CD4-positive, alpha-beta T cell treated with Interleukin-12 subunit alpha and Interleukin-12 subunit beta, for 1 hour (primary cell): ENCODE measurements at regions not wholly inside any gene's neighbourhood (a gene's known extent, or its start where the extent isn't known, plus 50 kb on each side); places are given as distances from the start of the nearest gene placed in this dataset.

ENCODE experiments used
- DNase-seq: peaks from one replicate; pipeline ENCODE4 v3.0.0-alpha.2; 2020

GRCh38 chr22:27192135-27192829 is 534.9 kb downstream of the MIAT start:
- no peak for DNase-seq

- DNase-seq = no peak
These were observed 535.8 kb downstream of the MIAT start for GRCh38 chr22:27193215-27193614.

GRCh38 chr22:27193636-27194035 is 536.2 kb downstream of the MIAT start:
- no peak for DNase-seq

DNA sequence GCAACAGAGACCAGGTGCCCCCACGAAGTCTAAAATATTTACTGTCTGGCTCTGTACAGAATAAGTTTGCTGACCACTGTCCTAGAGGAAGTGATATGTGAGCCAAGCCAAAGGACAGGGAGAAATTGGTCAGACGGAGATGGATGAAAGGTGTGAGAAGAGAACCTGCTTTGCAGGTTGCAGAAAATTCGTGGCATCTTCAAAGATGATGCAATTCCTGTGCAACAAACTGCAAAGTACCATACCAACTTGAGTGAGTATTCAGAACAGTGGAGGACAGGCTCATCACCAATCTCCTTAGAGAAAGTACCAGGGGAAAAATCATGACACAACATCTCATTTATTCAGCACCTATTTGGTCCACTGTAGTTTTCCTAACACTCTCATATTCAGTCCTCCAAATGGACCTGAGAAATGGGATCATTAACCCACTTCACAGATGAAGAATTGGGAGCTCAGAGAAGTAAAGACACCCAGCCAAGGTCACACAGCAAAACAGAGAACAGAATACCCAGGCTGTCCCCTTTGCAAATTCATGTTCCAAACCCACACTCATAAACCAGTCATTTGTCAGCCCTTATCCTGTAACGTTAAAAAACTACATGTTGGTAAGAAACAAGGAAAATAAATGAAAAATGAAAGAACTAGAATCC is 536.8 kb downstream of the MIAT start:
- DNase-seq = no peak

DNA sequence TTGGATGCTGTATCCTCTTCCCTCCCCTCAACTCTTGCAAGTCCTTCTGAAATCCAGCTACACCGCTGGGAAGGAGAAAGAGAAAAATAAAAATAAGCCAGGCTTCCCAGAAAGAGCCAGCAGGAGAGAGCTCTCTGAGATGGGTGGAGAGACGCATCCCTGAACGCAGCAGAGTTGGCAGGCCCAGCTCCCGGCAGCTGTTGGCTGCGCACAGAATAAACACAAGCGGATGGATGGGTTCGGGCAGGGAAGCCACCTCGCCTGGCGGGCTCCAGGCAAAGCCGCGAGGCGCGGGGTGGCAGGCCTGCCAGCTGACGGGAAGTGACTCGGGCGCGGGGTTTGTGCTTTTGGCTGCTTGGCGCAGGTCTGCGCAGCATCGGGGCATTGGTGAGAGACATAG is 537.7 kb downstream of the MIAT start:
- DNase-seq = no peak

GRCh38 chr22:27195494-27195893 is 538.1 kb downstream of the MIAT start:
- no peak for DNase-seq

GRCh38 chr22:27196606-27197005 is 539.2 kb downstream of the MIAT start:
- DNase-seq = no peak

DNA sequence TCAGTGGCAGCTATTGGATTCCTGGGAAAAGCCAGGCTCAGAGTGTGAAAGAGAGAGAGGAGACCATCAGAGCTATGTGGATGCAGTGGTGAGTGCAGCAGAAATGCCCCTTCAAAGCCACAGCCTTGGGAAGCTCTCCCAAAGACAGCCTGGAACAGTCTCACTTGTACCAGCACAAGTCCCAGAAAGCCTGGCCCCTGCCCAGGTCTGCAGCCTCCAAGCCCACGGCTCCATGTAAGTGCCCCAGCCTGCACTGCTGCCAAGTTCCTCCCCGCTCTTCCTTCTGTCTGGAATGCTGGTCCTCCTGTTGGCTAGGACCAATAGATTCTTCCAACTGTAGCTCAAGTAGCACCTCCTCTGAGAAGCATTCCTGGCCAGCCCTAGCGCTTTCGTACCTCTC is 539.7 kb downstream of the MIAT start:
- no peak for DNase-seq

GRCh38 chr22:27197618-27198017 is 540.2 kb downstream of the MIAT start:
- no peak for DNase-seq

GRCh38 chr22:27198518-27199035 is 541.2 kb downstream of the MIAT start:
- no peak for DNase-seq

- DNase-seq = no peak
These were observed 542.0 kb downstream of the MIAT start for GRCh38 chr22:27199354-27199753.

DNA sequence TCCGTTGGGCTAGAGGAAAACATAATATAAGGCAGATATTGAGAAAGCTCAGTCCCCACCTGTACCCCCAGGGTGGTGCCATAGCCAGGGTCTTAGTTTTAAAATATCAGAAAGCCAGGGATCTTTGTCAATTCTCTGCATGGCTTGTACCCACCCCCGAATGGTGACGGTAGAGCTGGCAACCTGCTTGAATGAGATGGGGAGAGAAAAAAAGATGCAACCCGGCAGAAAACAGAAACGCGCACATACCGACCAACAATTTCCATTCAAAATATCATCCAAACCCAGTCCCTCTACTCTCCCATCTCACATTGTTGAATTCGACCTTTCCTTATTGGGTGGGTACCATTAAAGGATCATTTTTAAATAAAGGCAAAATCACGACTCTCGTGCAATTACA is 543.9 kb downstream of the MIAT start:
- DNase-seq = no peak

GRCh38 chr22:27201741-27202140 is 544.4 kb downstream of the MIAT start:
- no peak for DNase-seq

DNA sequence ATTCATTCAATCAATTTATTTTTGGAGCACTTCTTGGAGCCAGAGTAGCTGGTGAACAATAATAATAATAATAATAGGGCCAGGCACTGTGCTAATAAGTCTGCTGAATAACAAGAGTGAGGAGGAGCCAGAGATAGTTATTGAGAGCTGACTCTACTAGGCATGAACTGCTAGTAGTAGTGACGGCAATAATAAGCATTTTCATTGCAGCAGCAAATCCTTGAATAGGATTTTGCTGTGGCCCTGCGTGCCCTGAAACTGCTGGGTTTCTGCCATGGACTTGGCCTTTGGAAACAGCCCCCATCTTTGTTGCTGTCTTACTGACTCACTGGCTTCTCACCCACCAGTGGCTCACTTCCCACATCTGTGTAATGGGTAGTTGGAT is 545.9 kb downstream of the MIAT start:
- DNase-seq = no peak

- no peak for DNase-seq
These were observed 546.9 kb downstream of the MIAT start for GRCh38 chr22:27204280-27204679.

- DNase-seq = no peak
These were observed 547.4 kb downstream of the MIAT start for GRCh38 chr22:27204817-27205216.

DNA sequence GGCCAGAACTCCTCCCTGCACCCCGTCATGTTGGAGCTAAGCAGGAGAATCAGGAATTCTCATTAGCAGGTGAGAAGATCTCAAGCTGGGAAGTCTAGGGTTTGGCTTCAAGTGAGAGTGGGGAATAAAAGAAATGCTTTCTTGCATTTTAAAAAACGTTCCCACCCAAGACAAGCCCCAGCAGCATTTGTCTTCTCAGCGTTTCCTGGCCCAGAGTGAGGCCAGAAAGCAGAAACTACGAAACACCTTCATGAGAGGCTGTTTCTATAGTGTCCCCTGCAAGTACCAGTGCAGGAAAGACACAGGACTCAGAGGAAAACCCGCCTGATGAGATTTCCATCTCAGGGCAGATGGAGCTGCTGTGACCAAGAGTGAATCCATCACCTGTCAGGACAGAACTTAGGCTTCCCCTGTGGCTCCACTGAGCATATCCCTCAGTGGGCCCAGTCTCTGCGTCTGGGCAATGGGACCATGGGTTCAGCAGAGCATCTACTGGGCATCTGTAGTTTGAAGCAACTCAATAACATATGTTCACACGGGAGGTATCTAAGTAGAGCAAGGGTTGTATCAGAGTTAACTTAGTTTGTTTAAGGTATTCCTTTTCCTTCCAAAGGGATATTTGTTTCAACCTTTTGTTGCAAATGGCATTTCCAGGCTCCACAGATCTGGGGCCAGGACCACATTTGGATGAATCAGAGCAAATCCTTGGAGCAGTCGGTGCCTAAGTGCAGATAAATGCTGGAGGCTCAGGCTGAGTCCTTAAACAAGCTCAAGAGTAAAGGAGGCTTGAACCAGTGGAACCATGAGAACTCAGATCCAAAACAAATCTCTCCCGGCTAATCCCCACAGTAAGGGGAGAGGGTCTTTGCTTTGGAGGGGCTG is 548.3 kb downstream of the MIAT start:
- no peak for DNase-seq

- no peak for DNase-seq
These were observed 549.2 kb downstream of the MIAT start for GRCh38 chr22:27206374-27207133.

- no peak for DNase-seq
These were observed 549.9 kb downstream of the MIAT start for GRCh38 chr22:27207266-27207665.

GRCh38 chr22:27207907-27208306 is 550.5 kb downstream of the MIAT start:
- no peak for DNase-seq

- DNase-seq = no peak
These were observed 552.8 kb downstream of the MIAT start for GRCh38 chr22:27210111-27210730.

DNA sequence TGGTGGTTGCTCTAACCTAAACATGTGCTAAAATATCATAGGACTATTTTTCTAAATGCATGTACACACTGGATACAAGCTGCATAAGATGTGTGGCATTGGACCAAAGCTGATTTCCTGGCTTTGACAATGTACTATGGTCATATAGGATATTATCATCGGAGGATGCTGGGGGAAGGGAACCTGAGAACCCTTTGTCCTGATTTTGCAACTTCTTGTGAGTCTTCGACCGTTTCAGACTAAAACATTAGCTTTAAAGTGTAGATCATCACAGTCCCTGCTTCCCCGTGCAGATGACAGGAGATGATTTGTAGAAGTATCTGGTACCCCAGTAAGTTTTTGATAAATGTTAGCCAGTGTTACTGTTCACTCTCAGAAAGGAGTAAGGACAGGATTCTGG is 554.7 kb downstream of the MIAT start:
- DNase-seq = no peak
